NCI-H446 (cell line): ENCODE measurements at regions not wholly inside any gene's neighbourhood (a gene's known extent, or its start where the extent isn't known, plus 50 kb on each side); places are given as distances from the start of the nearest gene placed in this dataset.
"Not testable (repeated sequence)": the region's sequence is repeated elsewhere in the genome, so short reads cannot be mapped to it uniquely, and the experiment has no call there.

Source experiments
- DNase-seq, 2 experiments: peaks; one replicate each; lab custom pipeline; 2025; lab: John Stamatoyannopoulos, UW

GRCh38 chr6:167229586-167229985 is 61.5 kb upstream of the UNC93A start:
- no peak for DNase-seq

DNA sequence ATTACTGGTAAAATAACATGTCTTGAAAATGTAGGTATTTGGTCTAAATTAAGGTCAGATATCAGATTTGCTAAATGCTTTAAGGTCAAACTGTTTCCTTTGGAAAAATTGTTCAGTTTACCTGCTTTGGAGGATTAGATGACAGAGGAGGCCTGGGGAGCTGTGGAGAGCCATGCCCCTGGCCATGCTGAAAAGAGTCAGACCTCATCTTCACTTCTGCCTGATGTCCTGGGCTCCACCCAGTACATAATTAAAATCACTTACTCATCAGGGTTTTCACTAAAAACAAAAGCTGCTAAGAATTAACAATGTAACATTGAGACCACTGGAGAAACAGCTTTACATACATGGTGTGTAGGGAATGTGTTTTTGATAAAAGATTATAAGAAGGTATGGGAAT is 60.8 kb upstream of the UNC93A start:
- no peak for DNase-seq

- no peak for DNase-seq
These were observed 58.8 kb upstream of the UNC93A start for GRCh38 chr6:167232356-167232755.

DNA sequence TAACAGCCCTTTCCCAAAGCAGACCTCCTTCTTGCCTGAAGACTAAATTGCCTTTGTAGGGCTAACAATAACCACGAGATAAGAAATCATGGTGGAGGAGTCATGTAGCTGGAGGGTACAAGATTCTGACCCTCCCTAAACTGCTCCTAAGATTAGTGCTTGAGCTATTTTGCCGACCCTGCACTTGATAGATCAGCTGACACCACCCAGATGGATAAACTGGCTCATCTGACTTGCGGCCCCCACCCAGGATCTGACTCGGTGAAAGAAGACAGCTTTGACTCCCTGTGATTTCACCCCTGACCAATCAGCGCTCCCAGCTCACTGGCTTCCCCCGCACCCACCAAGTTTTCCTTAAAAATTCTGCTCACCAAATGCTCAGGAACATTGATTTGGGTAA is 57.6 kb upstream of the UNC93A start:
- no peak for DNase-seq

DNA sequence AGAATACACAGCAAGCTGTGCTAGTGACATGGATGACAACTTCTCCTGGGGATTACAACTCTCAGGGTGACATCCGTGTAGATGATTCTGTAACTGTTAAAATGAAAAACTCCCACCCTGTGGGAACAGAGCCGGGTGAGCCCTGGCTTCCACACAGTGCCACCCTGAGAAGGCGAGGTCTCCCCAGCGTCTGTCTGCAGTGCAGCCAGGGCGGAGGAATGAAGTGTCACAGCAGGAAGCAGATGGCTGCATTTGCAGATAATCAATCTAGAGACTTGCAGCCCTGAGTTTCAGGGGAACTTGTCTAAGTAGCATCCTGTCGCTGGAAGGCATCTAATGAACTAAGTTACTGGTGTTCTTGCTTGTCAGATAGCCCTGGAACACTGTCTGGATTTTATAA is 56.5 kb upstream of the UNC93A start:
- DNase-seq = not testable (repeated sequence)

DNA sequence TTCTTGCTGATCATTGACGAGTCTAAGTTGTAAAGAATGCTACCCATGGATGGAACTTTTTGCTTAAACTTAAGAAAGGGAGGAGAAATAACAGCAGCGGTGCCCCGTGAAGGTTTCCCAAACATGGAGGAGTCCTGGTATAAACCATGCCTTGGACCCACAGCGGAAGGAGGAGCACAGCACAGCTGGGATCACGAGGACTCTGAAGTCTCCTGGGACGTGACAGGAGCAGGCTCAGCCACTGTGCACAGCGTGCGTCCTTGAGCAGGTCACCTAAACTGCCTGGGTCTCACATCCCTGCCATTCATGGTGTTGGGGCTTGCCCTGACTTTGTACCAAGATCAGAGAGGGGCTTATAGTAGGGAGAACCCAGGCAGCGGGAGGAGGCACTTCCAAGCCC is 56.1 kb upstream of the UNC93A start:
- no peak for DNase-seq

DNA sequence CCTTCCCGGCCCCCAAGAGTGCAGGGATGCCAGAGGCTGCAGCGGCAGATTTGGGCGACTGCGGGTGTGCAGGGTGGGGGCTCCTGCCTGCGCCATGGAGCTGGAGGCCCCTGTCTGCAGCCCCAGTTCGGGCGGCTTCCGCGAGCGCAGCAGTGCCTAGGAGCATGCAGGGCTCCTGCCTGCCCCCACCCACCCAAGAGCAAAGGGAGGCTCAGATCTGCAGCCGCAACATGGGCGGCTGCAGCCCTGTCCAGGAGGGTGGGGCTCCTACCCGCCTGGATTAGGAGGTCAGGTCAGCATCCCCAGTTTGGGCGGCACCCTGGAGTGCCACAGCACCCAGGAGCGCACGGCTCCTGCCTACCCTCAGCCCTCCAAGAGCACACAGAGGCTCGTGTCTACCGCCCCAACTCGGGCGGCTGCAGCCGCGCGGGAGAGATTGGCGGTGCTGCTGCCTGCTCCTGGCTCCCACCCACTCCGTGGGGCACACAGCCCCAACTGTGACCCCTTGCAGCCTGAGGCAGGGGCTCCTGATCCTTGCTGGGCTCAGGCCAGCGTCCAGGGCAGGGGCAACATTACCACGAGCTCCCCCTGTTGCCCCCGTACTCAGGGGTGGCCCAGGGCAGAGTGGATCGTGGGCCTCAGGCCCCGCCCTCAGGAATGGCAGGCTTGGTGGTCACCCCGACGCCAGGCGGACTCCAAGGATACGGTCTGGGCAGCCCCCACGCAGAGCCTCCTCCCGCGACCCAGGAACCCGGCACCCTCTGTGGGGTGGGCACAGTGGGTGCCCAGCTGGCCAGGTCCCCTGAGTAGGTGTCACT is 55.5 kb upstream of the UNC93A start:
- DNase-seq = no peak

DNA sequence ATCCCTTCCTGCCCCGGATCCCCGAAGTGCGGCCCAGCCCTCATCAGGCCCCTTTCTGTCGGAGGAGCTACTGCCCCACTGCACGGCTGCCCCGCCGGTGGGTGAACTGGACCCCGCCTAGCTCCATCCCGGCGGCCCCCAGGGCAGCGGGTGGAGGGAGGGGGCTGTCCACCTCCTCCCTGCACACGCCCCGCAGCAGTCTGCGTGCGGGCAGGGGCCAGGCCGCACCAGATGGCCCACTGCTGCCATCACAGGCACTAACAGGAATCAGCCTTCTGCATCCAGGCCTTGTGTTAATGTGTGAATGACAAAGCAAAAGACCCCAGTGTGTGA is 54.9 kb upstream of the UNC93A start:
- DNase-seq = no peak

DNA sequence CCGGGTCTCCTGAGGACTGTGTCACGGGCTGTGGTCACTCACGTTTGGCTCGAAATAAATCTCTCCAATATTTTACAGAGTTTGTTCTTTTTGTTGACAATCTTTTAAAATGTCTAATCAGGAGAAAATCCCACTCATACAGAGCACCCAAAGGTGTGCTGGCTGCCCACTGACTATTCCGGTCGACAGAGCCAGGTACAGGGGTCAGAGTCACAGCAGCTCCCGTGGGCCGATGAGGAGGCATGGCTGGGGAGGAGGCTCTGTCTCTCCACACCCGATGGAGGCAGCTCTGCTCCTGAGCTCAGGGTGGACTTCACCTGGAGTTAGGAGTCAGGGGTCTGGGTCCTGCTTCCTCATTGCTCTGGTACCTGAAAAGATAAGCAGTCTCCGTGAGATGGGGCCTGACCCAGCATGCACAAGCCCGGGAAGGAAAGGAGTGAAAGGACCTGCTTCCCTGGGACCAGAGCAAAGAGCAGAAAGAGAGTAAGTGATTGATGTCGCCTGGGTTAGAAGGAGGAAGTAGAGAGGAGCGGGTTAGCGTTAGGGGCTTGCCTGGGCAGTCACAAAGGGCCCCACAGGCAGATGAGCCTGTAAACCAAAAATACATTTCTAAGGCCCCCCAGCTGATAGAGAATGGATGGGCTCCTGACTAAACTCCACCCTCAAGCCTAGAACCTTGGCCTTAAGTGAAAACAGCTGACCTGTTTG is 53.5 kb upstream of the UNC93A start:
- no peak for DNase-seq

- no peak for DNase-seq
These were observed 52.9 kb upstream of the UNC93A start for GRCh38 chr6:167238146-167238693.

DNA sequence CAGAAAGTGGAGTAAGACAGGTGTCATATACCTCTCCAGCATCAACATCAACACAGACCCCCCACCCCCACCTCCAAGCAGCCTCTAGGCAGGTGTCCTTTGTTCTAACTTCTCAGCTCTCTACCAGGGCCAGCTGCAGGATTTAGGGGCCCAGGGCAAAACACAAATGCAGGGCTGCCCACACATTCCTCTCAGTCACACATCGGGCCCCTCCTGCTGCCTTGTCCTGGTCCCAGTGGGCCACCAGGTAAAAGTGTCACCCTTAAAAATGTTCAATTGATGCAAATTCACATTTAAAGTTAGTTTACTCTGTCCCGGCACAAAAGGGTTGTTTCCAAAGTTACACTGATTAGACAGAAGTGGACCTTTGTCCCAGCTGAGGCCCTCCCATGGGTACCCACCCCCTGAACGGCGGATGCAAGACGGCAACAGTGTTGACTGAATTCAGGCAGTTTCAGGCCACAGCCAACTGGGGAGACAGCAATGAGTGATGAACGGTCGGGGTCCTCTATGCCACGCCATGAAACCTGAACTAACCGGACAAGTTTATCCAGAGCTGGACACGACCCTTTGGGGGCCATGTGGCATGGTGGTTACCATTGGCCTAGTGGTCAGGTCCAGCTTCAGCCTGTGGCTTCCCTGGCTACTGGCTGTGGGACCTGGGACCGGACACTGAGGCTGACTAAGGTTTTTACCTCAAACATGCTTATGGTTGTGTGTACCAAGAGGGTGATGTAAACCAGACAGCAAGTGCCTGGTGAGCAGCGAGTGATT is 52.2 kb upstream of the UNC93A start:
- DNase-seq = no peak

DNA sequence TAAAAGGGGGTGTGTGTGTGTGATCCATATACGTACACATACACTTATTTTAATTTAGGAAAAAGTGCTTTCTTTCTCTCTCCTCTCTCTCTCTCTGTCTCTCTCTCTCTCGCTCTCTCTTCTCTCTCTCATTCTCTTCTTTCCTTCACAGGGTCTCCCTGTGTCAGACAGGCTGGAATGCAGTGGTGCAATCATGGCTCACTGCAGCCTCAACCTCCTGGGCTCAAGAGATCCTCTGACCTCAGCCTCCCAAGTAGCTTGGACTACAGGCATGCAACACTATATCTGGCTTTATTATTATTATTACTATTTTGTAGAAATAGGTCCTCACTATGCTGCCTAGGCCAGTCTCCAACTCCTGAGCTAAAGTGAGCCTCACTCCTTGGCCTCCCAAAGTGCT is 51.6 kb upstream of the UNC93A start:
- not testable (repeated sequence) for DNase-seq

DNA sequence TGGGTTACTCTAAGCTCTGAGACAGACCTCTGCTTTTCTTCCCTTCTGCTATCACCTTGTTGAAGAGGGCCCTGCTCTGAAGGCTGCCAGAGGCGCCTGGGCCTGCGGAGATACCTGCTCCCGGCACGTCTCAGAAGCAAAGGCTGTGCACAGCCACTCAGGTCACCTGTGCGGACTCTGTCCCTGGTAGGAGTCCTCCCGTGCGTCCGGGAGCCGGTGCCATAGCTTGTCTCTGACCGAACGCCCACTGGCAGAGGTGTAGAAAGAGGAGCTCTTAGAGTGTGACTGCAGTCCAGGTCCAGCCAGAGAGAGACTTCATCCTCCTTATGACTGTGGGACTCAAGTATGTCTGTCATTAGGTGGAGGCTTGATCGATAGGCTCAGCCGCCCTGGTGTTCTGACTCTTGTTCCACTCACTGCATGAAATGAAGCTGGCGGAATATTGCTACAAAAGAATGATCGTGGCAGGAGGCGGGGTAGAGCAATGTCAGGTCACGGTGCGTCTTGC is 51.0 kb upstream of the UNC93A start:
- no peak for DNase-seq
